ENCODE measurements at regions not wholly inside any gene's neighbourhood (a gene's known extent, or its start where the extent isn't known, plus 50 kb on each side); places are given as distances from the start of the nearest gene placed in this dataset.

- H3K9me3 ChIP-seq = no peaks in the 10 kb centered on the region
- H3K4me1 ChIP-seq = peaks cover 7% of the 10 kb centered on the region
- H3K27ac ChIP-seq = no peak overlapping the region
- intact Hi-C loops (cut with DNase I) = no loop called here
- no peaks in the 10 kb centered on the region for H3K27me3 ChIP-seq
- H3K4me3 ChIP-seq = no peak overlapping the region
- TF ChIP-seq POLR2A (IDR thresholded peaks at IDR 0.05) = no peak
- TF ChIP-seq POLR2AphosphoS5 (IDR thresholded peaks at IDR 0.05; ENCODE audit: insufficient read depth in 1 of 2, low read depth in 1 of 2) = no peak
- TF ChIP-seq CTCF (IDR thresholded peaks at IDR 0.05) = no peak
- DNase-seq (ENCODE audit: extremely low spot score in 2 of 2) = no peak
- no peaks in the 10 kb centered on the region for H3K36me3 ChIP-seq
Measured at GRCh38 chr16:50476486-50477255, 71.5 kb upstream of the NKD1 start.

- no peak for TF ChIP-seq POLR2A (IDR thresholded peaks at IDR 0.05)
- TF ChIP-seq CTCF (IDR thresholded peaks at IDR 0.05) = no peak
- TF ChIP-seq POLR2AphosphoS5 (IDR thresholded peaks at IDR 0.05; ENCODE audit: insufficient read depth in 1 of 2, low read depth in 1 of 2) = no peak
- no peak for DNase-seq (ENCODE audit: extremely low spot score in 2 of 2)
- peaks cover 7% of the 10 kb centered on the region for H3K4me1 ChIP-seq
- no peaks in the 10 kb centered on the region for H3K9me3 ChIP-seq
- H3K4me3 ChIP-seq = no peak overlapping the region
- no peaks in the 10 kb centered on the region for H3K27me3 ChIP-seq
- H3K27ac ChIP-seq = no peak overlapping the region
- H3K36me3 ChIP-seq = no peaks in the 10 kb centered on the region
- intact Hi-C loops (cut with DNase I) = no loop called here
Measured at GRCh38 chr16:50475170-50475569, 73.0 kb upstream of the NKD1 start.

- no peaks in the 10 kb centered on the region for H3K36me3 ChIP-seq
- H3K27ac ChIP-seq = no peak overlapping the region
- intact Hi-C loops (cut with DNase I) = no loop called here
- peaks cover 7% of the 10 kb centered on the region for H3K4me1 ChIP-seq
- no peak overlapping the region for H3K4me3 ChIP-seq
- H3K27me3 ChIP-seq = no peaks in the 10 kb centered on the region
- TF ChIP-seq POLR2A (IDR thresholded peaks at IDR 0.05) (no peak), POLR2AphosphoS5 (IDR thresholded peaks at IDR 0.05; ENCODE audit: insufficient read depth in 1 of 2, low read depth in 1 of 2) (no peak), CTCF (IDR thresholded peaks at IDR 0.05) (no peak)
- no peaks in the 10 kb centered on the region for H3K9me3 ChIP-seq
- DNase-seq (ENCODE audit: extremely low spot score in 2 of 2) = no peak
Measured at GRCh38 chr16:50474138-50474537, 74.1 kb upstream of the NKD1 start.

- no peak overlapping the region for H3K27ac ChIP-seq
- no peaks in the 10 kb centered on the region for H3K36me3 ChIP-seq
- DNase-seq (ENCODE audit: extremely low spot score in 2 of 2) = no peak
- H3K4me1 ChIP-seq = peaks cover 5% of the 10 kb centered on the region
- no peak overlapping the region for H3K4me3 ChIP-seq
- no peaks in the 10 kb centered on the region for H3K27me3 ChIP-seq
- no peaks in the 10 kb centered on the region for H3K9me3 ChIP-seq
- intact Hi-C loops (cut with DNase I) = no loop called here
- TF ChIP-seq POLR2A (IDR thresholded peaks at IDR 0.05) (no peak), CTCF (IDR thresholded peaks at IDR 0.05) (no peak), POLR2AphosphoS5 (IDR thresholded peaks at IDR 0.05; ENCODE audit: insufficient read depth in 1 of 2, low read depth in 1 of 2) (no peak)
Measured at GRCh38 chr16:50473356-50473945, 74.7 kb upstream of the NKD1 start.

- no peak overlapping the region for H3K4me3 ChIP-seq
- H3K36me3 ChIP-seq = no peaks in the 10 kb centered on the region
- intact Hi-C loops (cut with DNase I) = no loop called here
- TF ChIP-seq POLR2AphosphoS5 (IDR thresholded peaks at IDR 0.05; ENCODE audit: insufficient read depth in 1 of 2, low read depth in 1 of 2) (no peak), POLR2A (IDR thresholded peaks at IDR 0.05) (no peak), CTCF (IDR thresholded peaks at IDR 0.05) (no peak)
- no peaks in the 10 kb centered on the region for H3K9me3 ChIP-seq
- H3K27me3 ChIP-seq = no peaks in the 10 kb centered on the region
- no peak for DNase-seq (ENCODE audit: extremely low spot score in 2 of 2)
- no peak overlapping the region for H3K27ac ChIP-seq
- H3K4me1 ChIP-seq = peaks cover 13% of the 10 kb centered on the region
Measured at GRCh38 chr16:50472472-50472871, 75.7 kb upstream of the NKD1 start.

Data from vagina (tissue), 2 donors.